HEK293 (cell line): ENCODE measurements at regions not wholly inside any gene's neighbourhood (a gene's known extent, or its start where the extent isn't known, plus 50 kb on each side); places are given as distances from the start of the nearest gene placed in this dataset.

ENCODE experiments used
- MYNN ChIP-seq: fragments of 450-650 bp; formaldehyde crosslinking; IDR thresholded peaks from 2 replicates; pipeline ENCODE4 v1.5.1; 2016; ENCODE audit warnings: missing biosample characterization, missing genetic modification characterization, borderline replicate concordance
- OSR2 ChIP-seq: fragments of 450-650 bp; formaldehyde crosslinking; IDR thresholded peaks from 2 replicates; pipeline ENCODE4 v1.5.1; 2016; ENCODE audit warnings: missing biosample characterization, missing genetic modification characterization
- PRDM10 ChIP-seq: fragments of 450-650 bp; formaldehyde crosslinking; IDR thresholded peaks from 2 replicates; pipeline ENCODE4 v1.5.1; 2016; ENCODE audit warnings: missing biosample characterization, missing genetic modification characterization
- ZFP37 ChIP-seq: fragments of 450-650 bp; formaldehyde crosslinking; IDR thresholded peaks from 2 replicates; pipeline ENCODE4 v1.5.1; 2016; ENCODE audit warnings: missing biosample characterization, missing genetic modification characterization
- ZIC2 ChIP-seq: fragments of 450-650 bp; formaldehyde crosslinking; IDR thresholded peaks from 2 replicates; pipeline ENCODE4 v1.5.1; 2016; ENCODE audit warnings: missing biosample characterization, missing genetic modification characterization
- ZNF114 ChIP-seq: fragments of 450-650 bp; formaldehyde crosslinking; IDR thresholded peaks from 2 replicates; pipeline ENCODE4 v1.5.0; 2017; ENCODE audit warnings: missing biosample characterization, missing genetic modification characterization
- ZNF133 ChIP-seq: fragments of 450-650 bp; formaldehyde crosslinking; IDR thresholded peaks from 2 replicates; pipeline ENCODE4 v1.5.1; 2016; ENCODE audit warnings: missing biosample characterization, missing genetic modification characterization
- ZNF366 ChIP-seq: fragments of 450-650 bp; formaldehyde crosslinking; conservative IDR thresholded peaks from 2 replicates; pipeline ENCODE4 v1.5.1; 2016; ENCODE audit warnings: missing biosample characterization, missing genetic modification characterization
- ZNF76 ChIP-seq: fragments of 450-650 bp; formaldehyde crosslinking; IDR thresholded peaks from 2 replicates; pipeline ENCODE4; 2016; ENCODE audit warnings: low read depth, missing biosample characterization, missing genetic modification characterization, borderline replicate concordance
- ZNF785 ChIP-seq: fragments of 450-650 bp; formaldehyde crosslinking; IDR thresholded peaks from 2 replicates; pipeline ENCODE4 v1.5.1; 2016; ENCODE audit warnings: missing biosample characterization, missing genetic modification characterization
- TF ChIP-seq, protein P1 (sequence below): fragments of 450-650 bp; formaldehyde crosslinking; IDR thresholded peaks from 2 replicates; pipeline ENCODE4 v1.5.1; 2016; ENCODE audit warnings: missing biosample characterization, missing genetic modification characterization
- TF ChIP-seq, protein P2 (sequence below): IDR thresholded peaks from 2 replicates; pipeline ENCODE4 v1.6.1; 2011; ENCODE audit warnings: mild to moderate bottlenecking, low read depth, low read length, borderline replicate concordance

DNA sequence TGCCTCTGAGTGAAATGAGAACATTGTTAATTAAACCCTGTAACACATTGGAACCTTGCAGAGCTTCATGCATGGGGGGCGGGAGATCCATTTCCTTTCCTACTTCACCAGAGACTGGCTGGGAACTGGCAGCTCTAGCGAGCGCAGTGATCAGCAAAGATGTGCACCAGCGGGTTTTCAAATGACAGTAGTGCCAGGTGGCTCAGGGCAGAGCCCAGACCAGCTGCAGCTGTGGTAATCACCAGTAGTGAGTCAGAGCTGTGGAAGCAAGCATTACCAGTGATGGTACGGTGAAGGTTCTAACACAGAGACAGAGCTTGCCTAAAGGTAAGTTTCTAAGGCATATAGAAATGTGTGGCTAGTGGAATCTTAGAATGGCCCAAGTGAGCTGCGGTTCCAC, 1009.7 kb upstream of the CELF2 start:
- TF ChIP-seq, protein P1, sequence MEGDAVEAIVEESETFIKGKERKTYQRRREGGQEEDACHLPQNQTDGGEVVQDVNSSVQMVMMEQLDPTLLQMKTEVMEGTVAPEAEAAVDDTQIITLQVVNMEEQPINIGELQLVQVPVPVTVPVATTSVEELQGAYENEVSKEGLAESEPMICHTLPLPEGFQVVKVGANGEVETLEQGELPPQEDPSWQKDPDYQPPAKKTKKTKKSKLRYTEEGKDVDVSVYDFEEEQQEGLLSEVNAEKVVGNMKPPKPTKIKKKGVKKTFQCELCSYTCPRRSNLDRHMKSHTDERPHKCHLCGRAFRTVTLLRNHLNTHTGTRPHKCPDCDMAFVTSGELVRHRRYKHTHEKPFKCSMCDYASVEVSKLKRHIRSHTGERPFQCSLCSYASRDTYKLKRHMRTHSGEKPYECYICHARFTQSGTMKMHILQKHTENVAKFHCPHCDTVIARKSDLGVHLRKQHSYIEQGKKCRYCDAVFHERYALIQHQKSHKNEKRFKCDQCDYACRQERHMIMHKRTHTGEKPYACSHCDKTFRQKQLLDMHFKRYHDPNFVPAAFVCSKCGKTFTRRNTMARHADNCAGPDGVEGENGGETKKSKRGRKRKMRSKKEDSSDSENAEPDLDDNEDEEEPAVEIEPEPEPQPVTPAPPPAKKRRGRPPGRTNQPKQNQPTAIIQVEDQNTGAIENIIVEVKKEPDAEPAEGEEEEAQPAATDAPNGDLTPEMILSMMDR, result no peak
- TF ChIP-seq ZNF785 (tag by site-specific recombination) (no peak), PRDM10 (tag by site-specific recombination) (no peak), ZIC2 (tag by site-specific recombination) (no peak), ZNF366 (tag by site-specific recombination) (no peak), ZNF133 (no peak), ZNF76 (tag by site-specific recombination) (no peak), MYNN (tag by site-specific recombination) (no peak), OSR2 (no peak), ZNF114 (tag by site-specific recombination) (no peak), ZFP37 (tag by site-specific recombination) (no peak)
- TF ChIP-seq, protein P2, sequence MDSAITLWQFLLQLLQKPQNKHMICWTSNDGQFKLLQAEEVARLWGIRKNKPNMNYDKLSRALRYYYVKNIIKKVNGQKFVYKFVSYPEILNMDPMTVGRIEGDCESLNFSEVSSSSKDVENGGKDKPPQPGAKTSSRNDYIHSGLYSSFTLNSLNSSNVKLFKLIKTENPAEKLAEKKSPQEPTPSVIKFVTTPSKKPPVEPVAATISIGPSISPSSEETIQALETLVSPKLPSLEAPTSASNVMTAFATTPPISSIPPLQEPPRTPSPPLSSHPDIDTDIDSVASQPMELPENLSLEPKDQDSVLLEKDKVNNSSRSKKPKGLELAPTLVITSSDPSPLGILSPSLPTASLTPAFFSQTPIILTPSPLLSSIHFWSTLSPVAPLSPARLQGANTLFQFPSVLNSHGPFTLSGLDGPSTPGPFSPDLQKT, result no peak
